ENCODE measurements at regions not wholly inside any gene's neighbourhood (a gene's known extent, or its start where the extent isn't known, plus 50 kb on each side); places are given as distances from the start of the nearest gene placed in this dataset.

DNA sequence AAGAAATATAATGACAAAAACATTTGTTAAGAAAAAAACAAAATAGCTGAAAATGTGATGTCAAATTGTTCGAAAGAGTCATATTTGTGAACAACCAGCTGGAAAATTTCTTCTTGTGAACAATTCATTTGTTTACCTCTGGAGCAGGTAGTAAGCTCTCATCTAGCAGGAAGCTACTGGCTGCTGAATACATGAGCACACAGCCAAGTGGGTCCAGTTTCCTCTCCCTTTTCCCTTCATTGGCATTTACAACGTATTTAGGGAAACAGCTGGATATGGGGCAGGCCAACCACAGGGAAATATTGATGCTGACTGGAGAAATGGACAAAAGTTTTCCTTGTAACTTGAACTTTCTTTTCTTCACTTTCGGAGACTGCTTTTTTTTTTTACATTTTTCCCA is 1354.7 kb upstream of the EPHA6 start:
- Histone ChIP-seq H3K4me2 (ENCODE audit: low read length) (no peak overlapping the region), H4K20me1 (ENCODE audit: insufficient read depth, low read length) (no peaks in the 10 kb centered on the region), H3K9me2 (ENCODE audit: low read depth, low read length) (no peaks in the 10 kb centered on the region), H3F3A (ENCODE audit: insufficient read depth, low read length) (no peaks in the 10 kb centered on the region), H3K4me3 (ENCODE audit: low read depth, low read length, poor library complexity, severe bottlenecking) (no peak overlapping the region), H3K27me3 (ENCODE audit: insufficient read depth, low read length) (no peaks in the 10 kb centered on the region), H3K9me3 (ENCODE audit: low read length) (no peaks in the 10 kb centered on the region), H2AFZ (ENCODE audit: low read length) (no peak overlapping the region), H3K27ac (ENCODE audit: low read depth, low read length, poor library complexity, severe bottlenecking) (no peak overlapping the region), H3K36me3 (ENCODE audit: insufficient read depth, low read length) (no peaks in the 10 kb centered on the region), H3K4me1 (ENCODE audit: insufficient read depth, low read length, severe bottlenecking) (no peaks in the 10 kb centered on the region), H3K9ac (ENCODE audit: low read length) (no peak overlapping the region), H3K79me2 (ENCODE audit: insufficient read depth, low read length) (no peaks in the 10 kb centered on the region)
- TF ChIP-seq, protein P1, sequence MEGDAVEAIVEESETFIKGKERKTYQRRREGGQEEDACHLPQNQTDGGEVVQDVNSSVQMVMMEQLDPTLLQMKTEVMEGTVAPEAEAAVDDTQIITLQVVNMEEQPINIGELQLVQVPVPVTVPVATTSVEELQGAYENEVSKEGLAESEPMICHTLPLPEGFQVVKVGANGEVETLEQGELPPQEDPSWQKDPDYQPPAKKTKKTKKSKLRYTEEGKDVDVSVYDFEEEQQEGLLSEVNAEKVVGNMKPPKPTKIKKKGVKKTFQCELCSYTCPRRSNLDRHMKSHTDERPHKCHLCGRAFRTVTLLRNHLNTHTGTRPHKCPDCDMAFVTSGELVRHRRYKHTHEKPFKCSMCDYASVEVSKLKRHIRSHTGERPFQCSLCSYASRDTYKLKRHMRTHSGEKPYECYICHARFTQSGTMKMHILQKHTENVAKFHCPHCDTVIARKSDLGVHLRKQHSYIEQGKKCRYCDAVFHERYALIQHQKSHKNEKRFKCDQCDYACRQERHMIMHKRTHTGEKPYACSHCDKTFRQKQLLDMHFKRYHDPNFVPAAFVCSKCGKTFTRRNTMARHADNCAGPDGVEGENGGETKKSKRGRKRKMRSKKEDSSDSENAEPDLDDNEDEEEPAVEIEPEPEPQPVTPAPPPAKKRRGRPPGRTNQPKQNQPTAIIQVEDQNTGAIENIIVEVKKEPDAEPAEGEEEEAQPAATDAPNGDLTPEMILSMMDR (IDR thresholded peaks at IDR 0.05; ENCODE audit: low read length) = no peak
- TF ChIP-seq EZH2 (IDR thresholded peaks at IDR 0.05; ENCODE audit: borderline replicate concordance, low read length) = no peak

- Histone ChIP-seq H3K36me3 (ENCODE audit: insufficient read depth, low read length) (no peaks in the 10 kb centered on the region), H3K79me2 (ENCODE audit: insufficient read depth, low read length) (no peaks in the 10 kb centered on the region), H3F3A (ENCODE audit: insufficient read depth, low read length) (no peaks in the 10 kb centered on the region), H3K4me1 (ENCODE audit: insufficient read depth, low read length, severe bottlenecking) (no peaks in the 10 kb centered on the region), H3K4me3 (ENCODE audit: low read depth, low read length, poor library complexity, severe bottlenecking) (no peak overlapping the region), H2AFZ (ENCODE audit: low read length) (no peak overlapping the region), H3K27ac (ENCODE audit: low read depth, low read length, poor library complexity, severe bottlenecking) (no peak overlapping the region), H4K20me1 (ENCODE audit: insufficient read depth, low read length) (no peaks in the 10 kb centered on the region), H3K9ac (ENCODE audit: low read length) (no peak overlapping the region), H3K9me2 (ENCODE audit: low read depth, low read length) (no peaks in the 10 kb centered on the region), H3K9me3 (ENCODE audit: low read length) (no peaks in the 10 kb centered on the region), H3K4me2 (ENCODE audit: low read length) (no peak overlapping the region), H3K27me3 (ENCODE audit: insufficient read depth, low read length) (no peaks in the 10 kb centered on the region)
- TF ChIP-seq EZH2 (IDR thresholded peaks at IDR 0.05; ENCODE audit: borderline replicate concordance, low read length) = no peak
Measured at GRCh38 chr3:95460274-95460673, 1354.1 kb upstream of the EPHA6 start.

DNA sequence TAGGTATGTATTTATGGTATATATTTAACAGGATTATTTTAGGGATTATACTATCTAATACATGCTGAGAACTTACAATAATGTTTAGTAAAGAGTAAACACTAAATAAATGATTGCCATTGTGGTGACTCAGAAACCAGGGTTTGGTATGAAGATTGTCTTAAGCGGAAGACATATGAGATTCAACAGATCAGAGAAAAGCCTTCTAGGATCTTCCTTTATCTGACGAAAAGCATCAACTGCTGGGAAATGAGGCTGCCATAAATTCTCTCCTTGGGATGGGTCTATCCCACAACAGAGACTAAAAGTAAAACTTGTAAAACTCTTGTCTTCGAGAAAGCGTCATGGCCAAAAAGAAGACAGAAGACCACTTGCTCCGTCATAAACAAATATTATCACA is 1352.2 kb upstream of the EPHA6 start:
- Histone ChIP-seq H3K4me1 (ENCODE audit: insufficient read depth, low read length, severe bottlenecking) (no peaks in the 10 kb centered on the region), H3K4me2 (ENCODE audit: low read length) (no peak overlapping the region), H3K4me3 (ENCODE audit: low read depth, low read length, poor library complexity, severe bottlenecking) (no peak overlapping the region), H2AFZ (ENCODE audit: low read length) (no peak overlapping the region), H3K79me2 (ENCODE audit: insufficient read depth, low read length) (no peaks in the 10 kb centered on the region), H3K9ac (ENCODE audit: low read length) (no peak overlapping the region), H4K20me1 (ENCODE audit: insufficient read depth, low read length) (no peaks in the 10 kb centered on the region), H3K9me3 (ENCODE audit: low read length) (no peaks in the 10 kb centered on the region), H3K27ac (ENCODE audit: low read depth, low read length, poor library complexity, severe bottlenecking) (no peak overlapping the region), H3K27me3 (ENCODE audit: insufficient read depth, low read length) (no peaks in the 10 kb centered on the region), H3K9me2 (ENCODE audit: low read depth, low read length) (no peaks in the 10 kb centered on the region), H3K36me3 (ENCODE audit: insufficient read depth, low read length) (no peaks in the 10 kb centered on the region), H3F3A (ENCODE audit: insufficient read depth, low read length) (no peaks in the 10 kb centered on the region)
- TF ChIP-seq EZH2 (IDR thresholded peaks at IDR 0.05; ENCODE audit: borderline replicate concordance, low read length) = no peak
- TF ChIP-seq, protein P1 (IDR thresholded peaks at IDR 0.05; ENCODE audit: low read length) = no peak

GRCh38 chr3:95464346-95464745 is 1350.0 kb upstream of the EPHA6 start:
- Histone ChIP-seq H3K9ac (ENCODE audit: low read length) (no peak overlapping the region), H4K20me1 (ENCODE audit: insufficient read depth, low read length) (no peaks in the 10 kb centered on the region), H2AFZ (ENCODE audit: low read length) (no peak overlapping the region), H3K9me2 (ENCODE audit: low read depth, low read length) (no peaks in the 10 kb centered on the region), H3K9me3 (ENCODE audit: low read length) (no peaks in the 10 kb centered on the region), H3K27me3 (ENCODE audit: insufficient read depth, low read length) (no peaks in the 10 kb centered on the region), H3K27ac (ENCODE audit: low read depth, low read length, poor library complexity, severe bottlenecking) (no peak overlapping the region), H3K79me2 (ENCODE audit: insufficient read depth, low read length) (no peaks in the 10 kb centered on the region), H3K36me3 (ENCODE audit: insufficient read depth, low read length) (no peaks in the 10 kb centered on the region), H3K4me2 (ENCODE audit: low read length) (no peak overlapping the region), H3F3A (ENCODE audit: insufficient read depth, low read length) (no peaks in the 10 kb centered on the region), H3K4me3 (ENCODE audit: low read depth, low read length, poor library complexity, severe bottlenecking) (no peak overlapping the region), H3K4me1 (ENCODE audit: insufficient read depth, low read length, severe bottlenecking) (no peaks in the 10 kb centered on the region)
- TF ChIP-seq, protein P1 (IDR thresholded peaks at IDR 0.05; ENCODE audit: low read length) = no peak
- no peak for TF ChIP-seq EZH2 (IDR thresholded peaks at IDR 0.05; ENCODE audit: borderline replicate concordance, low read length)
